ENCODE measurements at regions not wholly inside any gene's neighbourhood (a gene's known extent, or its start where the extent isn't known, plus 50 kb on each side); places are given as distances from the start of the nearest gene placed in this dataset.

DNA sequence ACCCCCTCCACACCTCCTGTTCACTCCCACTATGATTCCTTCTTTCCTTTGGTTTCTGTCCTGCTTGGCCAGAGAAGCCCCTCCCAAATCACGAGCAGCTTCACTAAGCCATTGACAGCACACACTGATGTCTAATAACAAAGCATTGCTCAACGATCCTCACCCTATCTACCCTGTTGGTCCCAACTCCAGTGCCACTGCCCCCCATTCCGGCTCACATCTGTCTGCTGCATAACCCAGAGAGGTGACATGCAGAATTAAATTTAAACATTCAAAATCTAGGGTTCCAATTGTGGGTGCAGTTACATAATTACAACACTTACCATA, 236.9 kb downstream of the TTLL7 start:
- Histone ChIP-seq H3K4me1 (ENCODE audit: insufficient read depth, low read length, severe bottlenecking) (peaks cover 83% of the 10 kb centered on the region), H3F3A (ENCODE audit: insufficient read depth, low read length) (no peaks in the 10 kb centered on the region; the same call in 1 of the 2 replicates), H3K36me3 (ENCODE audit: insufficient read depth, low read length) (no peaks in the 10 kb centered on the region), H2AFZ (ENCODE audit: low read length) (no peak overlapping the region), H4K20me1 (ENCODE audit: insufficient read depth, low read length) (no peaks in the 10 kb centered on the region), H3K79me2 (ENCODE audit: insufficient read depth, low read length) (no peaks in the 10 kb centered on the region), H3K9me2 (ENCODE audit: low read depth, low read length) (no peaks in the 10 kb centered on the region), H3K4me3 (ENCODE audit: low read depth, low read length, poor library complexity, severe bottlenecking) (peak overlapping the region; percentile 19), H3K9ac (ENCODE audit: low read length) (peak overlapping the region; percentile 71), H3K27ac (ENCODE audit: low read depth, low read length, poor library complexity, severe bottlenecking) (peak overlapping the region; percentile 98), H3K4me2 (ENCODE audit: low read length) (peak overlapping the region; percentile 71), H3K27me3 (ENCODE audit: insufficient read depth, low read length) (no peaks in the 10 kb centered on the region), H3K9me3 (ENCODE audit: low read length) (no peaks in the 10 kb centered on the region)
- no peak for TF ChIP-seq EZH2 (IDR thresholded peaks at IDR 0.05; ENCODE audit: borderline replicate concordance, low read length)
- TF ChIP-seq, protein P1, sequence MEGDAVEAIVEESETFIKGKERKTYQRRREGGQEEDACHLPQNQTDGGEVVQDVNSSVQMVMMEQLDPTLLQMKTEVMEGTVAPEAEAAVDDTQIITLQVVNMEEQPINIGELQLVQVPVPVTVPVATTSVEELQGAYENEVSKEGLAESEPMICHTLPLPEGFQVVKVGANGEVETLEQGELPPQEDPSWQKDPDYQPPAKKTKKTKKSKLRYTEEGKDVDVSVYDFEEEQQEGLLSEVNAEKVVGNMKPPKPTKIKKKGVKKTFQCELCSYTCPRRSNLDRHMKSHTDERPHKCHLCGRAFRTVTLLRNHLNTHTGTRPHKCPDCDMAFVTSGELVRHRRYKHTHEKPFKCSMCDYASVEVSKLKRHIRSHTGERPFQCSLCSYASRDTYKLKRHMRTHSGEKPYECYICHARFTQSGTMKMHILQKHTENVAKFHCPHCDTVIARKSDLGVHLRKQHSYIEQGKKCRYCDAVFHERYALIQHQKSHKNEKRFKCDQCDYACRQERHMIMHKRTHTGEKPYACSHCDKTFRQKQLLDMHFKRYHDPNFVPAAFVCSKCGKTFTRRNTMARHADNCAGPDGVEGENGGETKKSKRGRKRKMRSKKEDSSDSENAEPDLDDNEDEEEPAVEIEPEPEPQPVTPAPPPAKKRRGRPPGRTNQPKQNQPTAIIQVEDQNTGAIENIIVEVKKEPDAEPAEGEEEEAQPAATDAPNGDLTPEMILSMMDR (IDR thresholded peaks at IDR 0.05; ENCODE audit: low read length): no peak

GRCh38 chr1:83761167-83762038, 237.5 kb downstream of the TTLL7 start:
- H3K4me2 ChIP-seq (ENCODE audit: low read length): peak overlapping the region; percentile 71

GRCh38 chr1:83760226-83761021, 238.5 kb downstream of the TTLL7 start:
- Histone ChIP-seq H3K27me3 (ENCODE audit: insufficient read depth, low read length) (no peaks in the 10 kb centered on the region), H3K79me2 (ENCODE audit: insufficient read depth, low read length) (no peaks in the 10 kb centered on the region), H3K36me3 (ENCODE audit: insufficient read depth, low read length) (no peaks in the 10 kb centered on the region), H3K4me2 (ENCODE audit: low read length) (peak overlapping the region; percentile 71), H3K9me3 (ENCODE audit: low read length) (no peaks in the 10 kb centered on the region), H3K9ac (ENCODE audit: low read length) (peak overlapping the region; percentile 67), H3K4me3 (ENCODE audit: low read depth, low read length, poor library complexity, severe bottlenecking) (peak overlapping the region; percentile 32), H3K27ac (ENCODE audit: low read depth, low read length, poor library complexity, severe bottlenecking) (peak overlapping the region; percentile 98), H3K9me2 (ENCODE audit: low read depth, low read length) (no peaks in the 10 kb centered on the region), H4K20me1 (ENCODE audit: insufficient read depth, low read length) (no peaks in the 10 kb centered on the region), H2AFZ (ENCODE audit: low read length) (peak overlapping the region; percentile 31; the same call in 1 of the 2 replicates), H3K4me1 (ENCODE audit: insufficient read depth, low read length, severe bottlenecking) (peaks cover 72% of the 10 kb centered on the region), H3F3A (ENCODE audit: insufficient read depth, low read length) (no peaks in the 10 kb centered on the region; the same call in 1 of the 2 replicates)
- TF ChIP-seq, protein P1 (IDR thresholded peaks at IDR 0.05; ENCODE audit: low read length): no peak
- TF ChIP-seq EZH2 (IDR thresholded peaks at IDR 0.05; ENCODE audit: borderline replicate concordance, low read length): no peak

More at GRCh38 chr1:83761167-83762038, 237.5 kb downstream of the TTLL7 start:
- Histone ChIP-seq H3K27me3 (ENCODE audit: insufficient read depth, low read length) (no peaks in the 10 kb centered on the region), H3F3A (ENCODE audit: insufficient read depth, low read length) (no peaks in the 10 kb centered on the region; the same call in 1 of the 2 replicates), H3K4me3 (ENCODE audit: low read depth, low read length, poor library complexity, severe bottlenecking) (peak overlapping the region; percentile 32), H3K9ac (ENCODE audit: low read length) (peak overlapping the region; percentile 71), H4K20me1 (ENCODE audit: insufficient read depth, low read length) (no peaks in the 10 kb centered on the region), H3K4me1 (ENCODE audit: insufficient read depth, low read length, severe bottlenecking) (peaks cover 77% of the 10 kb centered on the region), H2AFZ (ENCODE audit: low read length) (no peak overlapping the region), H3K36me3 (ENCODE audit: insufficient read depth, low read length) (no peaks in the 10 kb centered on the region), H3K79me2 (ENCODE audit: insufficient read depth, low read length) (no peaks in the 10 kb centered on the region), H3K27ac (ENCODE audit: low read depth, low read length, poor library complexity, severe bottlenecking) (peak overlapping the region; percentile 98), H3K9me3 (ENCODE audit: low read length) (no peaks in the 10 kb centered on the region), H3K9me2 (ENCODE audit: low read depth, low read length) (no peaks in the 10 kb centered on the region)
- TF ChIP-seq EZH2 (IDR thresholded peaks at IDR 0.05; ENCODE audit: borderline replicate concordance, low read length): no peak
- TF ChIP-seq, protein P1 (IDR thresholded peaks at IDR 0.05; ENCODE audit: low read length): peak; percentile 26; the same call in 1 of the 2 replicates
